ENCODE measurements at regions not wholly inside any gene's neighbourhood (a gene's known extent, or its start where the extent isn't known, plus 50 kb on each side); places are given as distances from the start of the nearest gene placed in this dataset.

DNA sequence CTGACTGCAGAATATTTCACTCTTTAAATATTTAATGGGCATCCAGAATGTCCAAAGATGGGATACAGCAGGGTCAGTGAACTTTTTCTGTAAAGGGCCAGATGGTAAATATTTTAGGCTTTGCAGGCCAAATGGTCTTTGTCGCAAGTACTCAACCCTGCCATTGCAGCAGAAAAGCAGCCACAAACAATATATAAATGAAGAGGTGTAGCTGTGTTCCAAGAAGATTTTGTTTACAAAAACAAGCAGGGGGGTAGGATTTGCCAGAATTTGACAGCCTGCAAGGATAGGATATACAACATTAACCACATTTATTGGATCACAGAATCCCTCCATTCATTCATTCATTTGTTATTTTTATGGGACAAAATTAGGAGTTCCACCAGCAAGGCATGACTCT, 435.0 kb upstream of the DYNLRB2 start:
- H3K4me3 ChIP-seq, result no peak overlapping the region
- 77 to 100% (median 92%) methylated on average over 1 of the region's 1 CpG for WGBS, 4 donors
- TF ChIP-seq POLR2A (IDR thresholded peaks at IDR 0.05), result no peak
- TF ChIP-seq CTCF (IDR thresholded peaks at IDR 0.05), result no peak
- no peak overlapping the region for H3K27ac ChIP-seq
- intact Hi-C loops (cut with DNase I), result no loop called here
- no peaks in the 10 kb centered on the region for H3K4me1 ChIP-seq (replicated peaks in 1 of 2)
- no peaks in the 10 kb centered on the region for H3K9me3 ChIP-seq (replicated peaks in 1 of 3)
- H3K27me3 ChIP-seq, result no peaks in the 10 kb centered on the region
- DNase-seq, result no peak
- H3K36me3 ChIP-seq (replicated peaks in 1 of 2), result no peaks in the 10 kb centered on the region

- intact Hi-C loops (cut with DNase I), result no loop called here
- Histone ChIP-seq H3K27ac (no peak overlapping the region), H3K4me1 (replicated peaks in 1 of 2) (no peaks in the 10 kb centered on the region), H3K9me3 (replicated peaks in 1 of 3) (no peaks in the 10 kb centered on the region), H3K4me3 (no peak overlapping the region), H3K36me3 (replicated peaks in 1 of 2) (no peaks in the 10 kb centered on the region), H3K27me3 (no peaks in the 10 kb centered on the region)
- 80 to 89% (median 83%) methylated on average over 5 of the region's 5 CpGs for WGBS, 4 donors
- TF ChIP-seq POLR2A (IDR thresholded peaks at IDR 0.05) (no peak), CTCF (IDR thresholded peaks at IDR 0.05) (no peak)
- no peak for DNase-seq
Measured at GRCh38 chr16:80105160-80105559, 435.6 kb upstream of the DYNLRB2 start.

GRCh38 chr16:80104401-80104800, 436.4 kb upstream of the DYNLRB2 start:
- no peaks in the 10 kb centered on the region for H3K36me3 ChIP-seq (replicated peaks in 1 of 2)
- intact Hi-C loops (cut with DNase I), result no loop called here
- 91 to 95% (median 92%) methylated on average over 3 of the region's 3 CpGs for WGBS, 4 donors
- no peak overlapping the region for H3K27ac ChIP-seq
- TF ChIP-seq CTCF (IDR thresholded peaks at IDR 0.05) (no peak), POLR2A (IDR thresholded peaks at IDR 0.05) (no peak)
- DNase-seq, result no peak
- H3K9me3 ChIP-seq (replicated peaks in 1 of 3), result no peaks in the 10 kb centered on the region
- H3K4me1 ChIP-seq (replicated peaks in 1 of 2), result no peaks in the 10 kb centered on the region
- H3K27me3 ChIP-seq, result no peaks in the 10 kb centered on the region
- no peak overlapping the region for H3K4me3 ChIP-seq

DNA sequence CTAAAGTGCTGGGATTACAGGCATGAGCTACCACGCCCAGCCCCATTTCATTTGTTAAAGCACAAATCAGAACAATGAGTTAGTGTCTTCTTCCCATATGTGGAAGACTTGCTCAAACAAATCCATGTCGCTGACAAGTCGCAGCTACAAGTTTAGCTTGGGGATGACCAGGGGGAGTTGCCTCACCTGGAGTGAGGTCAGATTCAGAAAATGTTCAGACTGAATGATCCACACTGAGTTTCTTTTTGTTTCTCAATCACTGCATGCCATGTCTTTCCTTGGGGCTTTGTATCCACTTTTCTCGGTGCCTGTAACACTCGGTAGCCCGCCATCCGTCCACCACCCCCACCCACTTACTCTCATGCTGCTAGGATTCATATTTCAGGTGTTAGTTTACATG, 437.3 kb upstream of the DYNLRB2 start:
- Histone ChIP-seq H3K36me3 (replicated peaks in 1 of 2) (no peaks in the 10 kb centered on the region), H3K4me1 (replicated peaks in 1 of 2) (no peaks in the 10 kb centered on the region), H3K27me3 (no peaks in the 10 kb centered on the region), H3K9me3 (replicated peaks in 1 of 3) (no peaks in the 10 kb centered on the region), H3K27ac (no peak overlapping the region), H3K4me3 (no peak overlapping the region)
- intact Hi-C loops (cut with DNase I), result no loop called here
- no peak for TF ChIP-seq POLR2A (IDR thresholded peaks at IDR 0.05)
- no peak for TF ChIP-seq CTCF (IDR thresholded peaks at IDR 0.05)
- 85 to 88% (median 86%) methylated on average over 7 of the region's 7 CpGs for WGBS, 4 donors
- no peak for DNase-seq
